ENCODE measurements at regions not wholly inside any gene's neighbourhood (a gene's known extent, or its start where the extent isn't known, plus 50 kb on each side); places are given as distances from the start of the nearest gene placed in this dataset.

DNA sequence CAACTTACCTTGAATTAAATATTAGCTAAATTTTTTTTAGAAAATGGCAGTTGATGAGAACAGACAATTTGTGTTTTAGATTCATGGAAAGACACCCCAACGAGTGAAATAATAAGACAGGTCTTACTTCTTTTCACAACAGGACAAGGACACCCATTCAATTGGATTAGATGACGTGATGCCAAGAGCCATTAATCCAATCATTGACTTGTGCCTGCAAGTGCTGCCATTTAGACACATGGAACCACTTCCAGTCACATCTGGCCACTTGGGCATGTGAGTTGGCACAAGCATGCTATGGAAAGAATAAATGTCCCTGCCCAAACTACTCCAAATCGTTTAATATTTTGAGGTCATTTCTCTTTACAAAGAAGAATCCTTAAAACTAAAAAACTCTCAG lies 1308.8 kb downstream of the ROBO2 start:
- TF ChIP-seq, protein P1, sequence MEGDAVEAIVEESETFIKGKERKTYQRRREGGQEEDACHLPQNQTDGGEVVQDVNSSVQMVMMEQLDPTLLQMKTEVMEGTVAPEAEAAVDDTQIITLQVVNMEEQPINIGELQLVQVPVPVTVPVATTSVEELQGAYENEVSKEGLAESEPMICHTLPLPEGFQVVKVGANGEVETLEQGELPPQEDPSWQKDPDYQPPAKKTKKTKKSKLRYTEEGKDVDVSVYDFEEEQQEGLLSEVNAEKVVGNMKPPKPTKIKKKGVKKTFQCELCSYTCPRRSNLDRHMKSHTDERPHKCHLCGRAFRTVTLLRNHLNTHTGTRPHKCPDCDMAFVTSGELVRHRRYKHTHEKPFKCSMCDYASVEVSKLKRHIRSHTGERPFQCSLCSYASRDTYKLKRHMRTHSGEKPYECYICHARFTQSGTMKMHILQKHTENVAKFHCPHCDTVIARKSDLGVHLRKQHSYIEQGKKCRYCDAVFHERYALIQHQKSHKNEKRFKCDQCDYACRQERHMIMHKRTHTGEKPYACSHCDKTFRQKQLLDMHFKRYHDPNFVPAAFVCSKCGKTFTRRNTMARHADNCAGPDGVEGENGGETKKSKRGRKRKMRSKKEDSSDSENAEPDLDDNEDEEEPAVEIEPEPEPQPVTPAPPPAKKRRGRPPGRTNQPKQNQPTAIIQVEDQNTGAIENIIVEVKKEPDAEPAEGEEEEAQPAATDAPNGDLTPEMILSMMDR (conservative IDR thresholded peaks at IDR 0.05 in 1 of 2, IDR thresholded peaks at IDR 0.05 in 1 of 2; ENCODE audit: low read depth in 1 of 2, low read length in 2 of 2): no peak
- TF ChIP-seq EZH2 (IDR thresholded peaks at IDR 0.05; ENCODE audit: low read length, missing control alignments): no peak

All from fibroblast of lung (primary cell).